GM10266 (cell line): ENCODE measurements at regions not wholly inside any gene's neighbourhood (a gene's known extent, or its start where the extent isn't known, plus 50 kb on each side); places are given as distances from the start of the nearest gene placed in this dataset.

Experiments used
- DNase-seq: peaks from one replicate; pipeline ENCODE4 v3.0.0; 2012; ENCODE audit errors: extremely low spot score
- TF ChIP-seq, protein P1 (sequence below): IDR thresholded peaks from 2 replicates; pipeline ENCODE4 v1.5.1; 2012; ENCODE audit warnings: mild to moderate bottlenecking, low read depth; ENCODE audit not compliant: control insufficient read depth, insufficient read depth; ENCODE audit errors: missing control alignments

DNA sequence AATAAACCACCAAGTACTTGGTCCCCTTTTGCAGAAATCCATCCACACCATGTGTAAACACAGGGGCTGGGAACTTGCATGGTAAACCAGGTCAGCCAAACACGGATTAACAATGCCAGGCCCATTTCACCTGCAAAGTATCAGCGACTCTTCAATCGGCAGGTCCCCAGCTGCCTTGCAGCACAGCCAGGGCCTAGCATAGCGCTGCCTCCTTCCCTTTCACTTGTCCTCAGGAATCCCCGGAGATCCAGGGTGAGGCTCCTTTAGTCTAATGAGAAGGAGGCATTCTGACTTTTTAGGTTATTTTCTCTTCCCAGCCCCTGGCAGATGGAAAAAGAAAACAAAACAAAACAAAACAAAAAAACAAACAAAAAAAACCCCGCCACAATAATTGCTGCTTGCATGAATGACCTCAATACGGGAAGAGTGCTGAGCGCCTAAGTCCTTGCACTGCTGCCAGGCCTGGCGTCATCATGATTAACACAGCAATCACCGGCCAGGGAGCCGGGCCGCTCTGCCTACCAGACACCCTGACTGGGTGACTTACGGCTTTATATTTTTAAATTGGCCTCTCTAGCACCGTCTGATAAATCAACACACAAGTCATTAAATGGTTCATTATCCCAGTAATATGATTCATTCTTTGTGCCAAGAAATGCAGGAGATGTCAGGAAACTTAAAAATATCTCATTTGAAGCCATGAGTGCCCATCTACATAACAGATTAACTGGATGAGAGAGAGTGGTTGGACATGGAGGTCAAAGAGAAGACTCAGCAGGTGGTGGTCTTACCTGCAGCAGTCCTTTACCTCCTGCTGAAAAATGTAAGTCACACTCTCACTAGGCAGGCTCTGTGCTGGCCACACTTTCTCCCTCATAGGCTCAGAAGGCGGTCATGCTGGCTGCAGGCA is 692.7 kb downstream of the UQCRFS1 start:
- TF ChIP-seq, protein P1, sequence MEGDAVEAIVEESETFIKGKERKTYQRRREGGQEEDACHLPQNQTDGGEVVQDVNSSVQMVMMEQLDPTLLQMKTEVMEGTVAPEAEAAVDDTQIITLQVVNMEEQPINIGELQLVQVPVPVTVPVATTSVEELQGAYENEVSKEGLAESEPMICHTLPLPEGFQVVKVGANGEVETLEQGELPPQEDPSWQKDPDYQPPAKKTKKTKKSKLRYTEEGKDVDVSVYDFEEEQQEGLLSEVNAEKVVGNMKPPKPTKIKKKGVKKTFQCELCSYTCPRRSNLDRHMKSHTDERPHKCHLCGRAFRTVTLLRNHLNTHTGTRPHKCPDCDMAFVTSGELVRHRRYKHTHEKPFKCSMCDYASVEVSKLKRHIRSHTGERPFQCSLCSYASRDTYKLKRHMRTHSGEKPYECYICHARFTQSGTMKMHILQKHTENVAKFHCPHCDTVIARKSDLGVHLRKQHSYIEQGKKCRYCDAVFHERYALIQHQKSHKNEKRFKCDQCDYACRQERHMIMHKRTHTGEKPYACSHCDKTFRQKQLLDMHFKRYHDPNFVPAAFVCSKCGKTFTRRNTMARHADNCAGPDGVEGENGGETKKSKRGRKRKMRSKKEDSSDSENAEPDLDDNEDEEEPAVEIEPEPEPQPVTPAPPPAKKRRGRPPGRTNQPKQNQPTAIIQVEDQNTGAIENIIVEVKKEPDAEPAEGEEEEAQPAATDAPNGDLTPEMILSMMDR, result no peak
- DNase-seq, result no peak

DNA sequence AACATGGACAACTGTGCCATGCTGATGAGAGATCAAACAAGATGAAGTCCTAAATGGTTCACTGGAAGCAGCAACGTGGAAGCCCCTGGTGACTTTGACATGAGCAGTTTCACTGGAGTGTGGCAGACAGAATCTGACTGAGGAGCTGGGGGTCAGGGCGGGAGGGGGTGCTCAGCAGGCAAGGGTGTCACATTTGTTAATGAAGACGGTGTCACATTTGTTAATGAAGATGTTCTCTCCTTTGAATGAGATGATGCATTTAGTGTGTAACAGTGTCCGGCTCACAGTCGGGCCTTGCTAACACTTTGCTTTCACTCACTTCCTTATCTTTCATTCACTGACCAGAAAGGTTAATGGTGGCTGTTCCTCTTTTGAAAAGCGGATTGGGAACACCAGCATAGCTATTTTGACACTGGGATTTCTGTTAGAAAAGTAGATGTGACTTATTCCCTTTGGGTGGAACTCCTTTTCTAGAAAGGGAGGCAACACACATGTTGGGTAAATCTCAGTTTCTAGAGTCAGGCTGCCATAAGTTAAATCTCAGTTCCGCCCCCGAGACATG is 693.7 kb downstream of the UQCRFS1 start:
- DNase-seq, result no peak
- TF ChIP-seq, protein P1, result no peak

DNA sequence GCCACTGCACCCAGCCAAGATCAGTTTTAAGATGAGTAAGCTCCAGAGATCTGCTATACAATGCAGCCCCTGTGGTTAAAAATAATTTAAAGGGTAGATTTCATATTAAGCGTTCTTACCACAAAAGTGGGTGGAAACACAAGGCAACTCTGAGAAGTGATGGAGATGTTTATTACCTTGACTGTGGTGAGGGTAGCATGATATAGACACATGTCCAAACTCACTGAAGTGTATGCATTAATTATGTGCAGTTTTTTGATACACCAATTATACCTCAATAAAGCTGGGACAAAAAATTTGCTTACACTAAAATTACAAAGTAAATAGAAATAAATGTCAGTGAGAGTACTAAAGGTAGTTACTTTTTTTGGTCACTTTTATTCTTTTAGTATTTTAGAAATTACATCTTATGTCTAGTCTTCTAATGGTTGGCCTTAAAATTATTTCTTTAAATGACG is 696.5 kb downstream of the UQCRFS1 start:
- no peak for DNase-seq
- TF ChIP-seq, protein P1, result no peak

DNA sequence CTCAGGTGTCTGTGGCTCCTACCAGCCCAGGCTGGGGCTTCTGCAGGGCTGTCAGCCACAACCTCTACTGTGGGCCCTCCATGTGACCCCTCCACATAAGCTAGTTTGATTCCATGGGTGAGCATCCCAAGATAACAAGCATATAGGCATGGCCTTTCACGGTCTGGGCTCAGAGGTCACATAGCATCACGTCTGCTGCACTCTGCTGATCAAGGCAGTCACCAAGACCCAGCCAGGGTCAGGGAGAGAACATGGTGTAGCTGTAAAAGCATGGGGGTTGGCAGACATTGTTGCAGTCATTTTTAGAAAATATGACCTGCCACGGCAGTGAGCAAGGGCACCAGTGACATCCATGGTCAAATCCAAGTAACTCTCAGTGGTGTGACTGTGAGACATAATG is 698.8 kb downstream of the UQCRFS1 start:
- DNase-seq, result no peak
- TF ChIP-seq, protein P1, result no peak

DNA sequence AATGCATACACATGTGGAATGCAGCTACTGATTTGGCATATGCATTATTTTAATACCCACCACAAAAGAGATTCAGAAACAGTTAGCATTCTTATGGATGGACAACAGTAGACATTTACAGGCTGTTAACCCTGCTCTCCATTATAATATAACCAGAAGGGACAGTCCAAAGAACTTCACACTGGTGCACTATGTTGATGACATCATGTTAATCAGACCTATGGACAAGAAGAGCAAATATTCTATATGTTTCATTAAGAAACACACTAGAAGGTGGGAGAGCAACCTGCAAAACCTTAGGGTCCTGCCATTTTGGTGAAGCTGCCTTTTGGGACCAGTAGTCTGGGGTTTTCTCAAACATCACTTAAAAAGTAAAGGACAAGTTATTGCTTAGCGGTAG is 701.3 kb downstream of the UQCRFS1 start:
- TF ChIP-seq, protein P1, result no peak
- no peak for DNase-seq

DNA sequence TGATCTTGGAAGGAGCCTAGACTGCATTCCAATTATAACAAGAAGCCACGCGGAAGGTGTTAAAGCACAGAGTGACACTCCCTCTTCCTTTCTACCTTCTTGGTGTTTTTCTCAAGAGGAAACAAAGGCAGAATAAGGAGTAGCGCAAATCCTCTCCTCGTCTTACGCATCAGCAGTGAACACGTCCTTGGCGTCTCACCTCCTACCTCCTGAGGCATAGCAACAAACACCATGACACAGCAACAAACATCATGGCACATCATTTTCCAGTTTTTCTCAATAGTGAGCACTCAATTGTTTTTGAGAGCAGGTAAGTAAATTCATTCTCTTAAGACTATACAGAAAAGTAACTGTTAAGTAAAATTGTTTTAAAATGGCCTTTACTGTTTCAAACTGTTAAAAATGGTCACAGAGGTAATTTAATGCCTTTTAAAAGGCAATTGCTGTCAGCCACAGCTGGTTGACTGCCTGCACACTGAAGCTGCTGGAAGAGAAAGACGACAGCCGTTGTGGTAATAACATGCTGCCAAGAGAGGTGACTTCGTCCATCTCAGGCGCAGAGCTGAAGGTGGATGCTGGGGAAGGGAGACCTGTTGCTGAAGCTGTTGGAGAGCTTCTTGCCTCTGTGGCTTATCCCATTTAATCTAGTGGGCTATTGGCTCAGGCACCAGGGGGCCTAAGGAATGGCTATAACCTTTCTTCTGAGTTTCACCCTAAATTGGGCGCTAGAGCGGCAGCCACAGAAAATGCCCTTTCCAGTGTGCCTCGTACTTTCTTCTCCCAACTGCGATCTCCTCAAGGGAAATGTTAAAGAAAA is 703.7 kb downstream of the UQCRFS1 start:
- DNase-seq, result no peak
- TF ChIP-seq, protein P1, result no peak

DNA sequence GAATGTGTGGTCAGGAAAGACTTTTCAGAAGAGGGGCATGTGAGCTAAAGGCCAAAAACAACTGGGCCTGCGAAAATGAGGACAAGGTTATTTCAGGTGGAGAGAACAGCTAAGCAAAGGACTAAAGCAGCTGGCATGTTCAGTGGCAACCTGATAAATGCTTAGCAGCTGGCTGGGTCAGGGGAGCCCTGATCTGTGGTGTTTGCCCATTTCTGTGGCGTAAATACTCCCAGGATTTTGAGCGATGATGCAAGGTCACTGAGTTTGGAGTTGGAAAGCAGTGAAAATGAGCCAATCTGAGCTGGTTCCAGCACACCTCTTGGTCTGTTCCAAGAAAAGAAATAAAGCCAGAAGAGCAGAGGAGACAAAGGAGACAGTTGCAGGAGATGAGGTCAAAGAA is 704.3 kb downstream of the UQCRFS1 start:
- DNase-seq, result no peak
- TF ChIP-seq, protein P1, result no peak
